GM18502 (cell line): ENCODE measurements at regions not wholly inside any gene's neighbourhood (a gene's known extent, or its start where the extent isn't known, plus 50 kb on each side); places are given as distances from the start of the nearest gene placed in this dataset.

Experiments used
- ATAC-seq: cut with Tn5 transposase; IDR thresholded peaks from one replicate; pipeline ENCODE4 v1.9.1; 2021; ENCODE audit warnings: mild to moderate bottlenecking; ENCODE audit not compliant: unreplicated experiment, poor library complexity

DNA sequence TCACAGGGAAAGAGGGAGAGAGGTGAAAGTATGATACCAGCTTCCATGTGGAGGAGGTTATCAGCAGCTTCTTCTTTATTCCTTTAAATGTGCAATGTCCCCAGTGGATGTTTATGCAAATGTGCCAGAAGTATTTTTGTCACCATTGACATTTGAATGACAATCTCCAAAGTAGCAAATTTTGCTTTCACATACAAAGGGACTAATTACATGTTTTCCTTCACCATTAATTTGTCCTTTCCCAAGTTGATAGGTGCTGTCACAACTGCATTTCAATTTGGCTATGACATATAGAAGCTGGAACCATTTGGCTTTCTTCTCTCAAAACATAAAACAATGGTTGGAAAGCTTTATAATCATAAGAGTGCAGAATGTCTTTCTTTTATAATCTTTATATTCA is 469.0 kb upstream of the NWD2 start:
- ATAC-seq = no peak

- ATAC-seq = no peak
Observed at GRCh38 chr4:36779601-36780000, 464.9 kb upstream of the NWD2 start.

DNA sequence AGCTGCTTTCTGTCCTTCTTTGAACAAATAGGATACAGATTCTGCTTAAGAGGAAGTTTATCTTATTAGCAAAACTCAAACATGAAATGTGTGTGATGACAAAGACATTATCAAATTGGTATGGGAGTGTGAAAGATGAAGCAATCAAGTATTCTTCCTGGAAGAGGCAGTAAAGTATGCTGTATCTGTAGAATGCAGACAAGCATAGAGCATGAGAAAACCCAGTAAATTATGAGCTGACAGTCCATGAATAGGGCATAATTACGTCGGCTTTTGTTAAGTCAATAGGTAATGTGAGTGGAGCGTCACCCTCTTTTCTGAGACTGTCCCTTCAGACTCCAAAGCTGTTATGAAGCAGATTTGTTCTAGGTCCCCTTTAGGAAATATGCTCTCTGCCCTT is 458.6 kb upstream of the NWD2 start:
- no peak for ATAC-seq

- ATAC-seq = no peak
Observed at GRCh38 chr4:36786519-36786918, 458.0 kb upstream of the NWD2 start.

- ATAC-seq = no peak
Observed at GRCh38 chr4:36794716-36795115, 449.8 kb upstream of the NWD2 start.

GRCh38 chr4:36812149-36812548 is 432.4 kb upstream of the NWD2 start:
- no peak for ATAC-seq

DNA sequence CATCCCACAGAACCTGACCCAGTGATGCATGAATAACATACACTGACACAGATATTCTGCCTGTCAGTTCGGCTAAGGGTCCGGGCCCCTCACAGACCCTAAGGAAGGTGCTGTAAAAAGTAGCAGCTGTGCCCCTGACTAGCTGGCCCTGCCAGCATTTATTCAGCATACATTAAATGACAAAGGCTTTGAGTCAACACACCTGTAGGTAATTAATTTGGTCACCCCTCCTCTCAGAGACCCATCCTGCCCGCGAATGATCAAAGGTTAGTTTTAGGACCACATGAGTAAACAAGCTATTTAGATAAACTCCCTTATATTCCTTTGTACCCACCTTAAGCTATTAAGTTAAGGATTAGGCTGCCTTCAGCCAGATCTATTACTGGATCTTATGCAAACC is 429.0 kb upstream of the NWD2 start:
- ATAC-seq = no peak

GRCh38 chr4:36823199-36823967 is 421.2 kb upstream of the NWD2 start:
- ATAC-seq = no peak

GRCh38 chr4:36824682-36825081 is 419.9 kb upstream of the NWD2 start:
- no peak for ATAC-seq

GRCh38 chr4:36835246-36835645 is 409.3 kb upstream of the NWD2 start:
- ATAC-seq = no peak

DNA sequence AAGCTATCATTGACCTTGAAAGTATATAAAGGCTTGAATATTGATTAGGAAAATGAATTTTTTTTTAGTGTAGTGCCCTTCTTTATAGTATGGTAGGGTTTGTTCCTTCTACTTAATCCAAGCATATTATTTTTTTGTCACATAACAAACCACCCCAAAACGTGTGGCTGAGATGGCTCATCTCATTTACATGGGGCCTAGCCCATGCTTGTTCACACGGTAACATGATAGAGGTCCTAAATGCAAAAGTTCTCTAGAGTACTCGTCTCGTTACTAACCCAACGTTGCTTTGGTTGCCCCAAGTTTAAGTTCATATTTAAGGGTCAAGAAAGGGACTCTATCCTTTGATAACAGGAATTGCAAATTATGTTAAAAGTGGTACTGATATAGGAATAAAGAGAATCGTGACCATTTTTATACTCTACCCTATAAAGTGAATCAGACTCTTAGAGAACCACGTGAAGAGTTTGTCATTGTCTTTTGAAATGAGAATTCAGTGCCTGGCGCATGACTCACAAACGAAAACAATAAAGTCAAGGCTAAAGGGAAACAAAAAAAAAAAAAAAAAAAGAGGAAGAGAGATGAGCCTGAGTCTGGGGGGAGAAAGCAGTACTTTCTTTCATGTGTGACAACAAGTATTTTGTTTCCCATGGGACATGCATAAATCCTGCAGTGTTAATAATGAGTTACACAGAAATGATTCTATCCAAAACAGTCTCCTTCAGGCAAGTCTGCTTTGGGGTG is 402.8 kb upstream of the NWD2 start:
- peak; percentile 79 for ATAC-seq

GRCh38 chr4:36844448-36844847 is 400.1 kb upstream of the NWD2 start:
- ATAC-seq = no peak

- no peak for ATAC-seq
Observed at GRCh38 chr4:36852856-36853255, 391.7 kb upstream of the NWD2 start.

DNA sequence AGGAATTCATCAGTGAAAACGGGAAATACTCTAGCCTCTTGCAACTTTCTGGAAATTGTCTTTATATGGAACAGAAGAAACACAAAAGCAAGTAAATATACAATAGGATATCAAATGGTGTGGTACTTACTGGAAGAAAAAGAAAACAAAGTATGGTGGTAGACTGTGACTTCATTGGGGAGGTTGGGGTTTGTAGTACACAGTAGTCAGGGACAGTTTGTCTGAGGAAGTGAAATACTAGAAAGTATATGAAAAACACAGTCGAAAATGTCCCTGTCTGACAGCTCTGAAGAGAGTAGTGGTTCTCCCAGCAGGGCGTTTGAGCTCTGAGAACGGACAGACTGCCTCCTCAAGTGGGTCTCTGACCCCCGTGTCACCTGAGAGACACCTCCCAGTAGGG is 390.0 kb upstream of the NWD2 start:
- peak; percentile 86 for ATAC-seq

- no peak for ATAC-seq
Observed at GRCh38 chr4:36863601-36864000, 380.9 kb upstream of the NWD2 start.

GRCh38 chr4:36870121-36870520 is 374.4 kb upstream of the NWD2 start:
- no peak for ATAC-seq

- ATAC-seq = no peak
Observed at GRCh38 chr4:36872679-36873078, 371.9 kb upstream of the NWD2 start.

DNA sequence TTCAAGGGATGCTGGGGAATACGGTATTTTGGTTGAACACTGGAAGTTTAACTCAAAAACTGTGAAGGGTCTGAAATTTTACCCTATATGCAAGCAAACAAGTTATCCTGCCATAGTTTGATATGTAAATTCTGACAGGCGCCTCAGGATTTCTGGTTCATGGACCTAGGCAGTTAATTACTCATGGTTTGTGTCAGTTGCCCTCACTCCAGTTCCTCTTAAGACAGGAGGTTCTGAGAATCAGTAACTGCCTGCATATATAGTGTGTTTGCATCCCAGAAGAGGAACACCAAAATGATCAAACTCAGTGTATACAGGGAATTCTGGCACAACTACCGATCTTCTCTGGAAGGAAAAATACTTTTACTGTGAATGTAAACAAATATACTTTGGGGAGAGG is 360.4 kb upstream of the NWD2 start:
- no peak for ATAC-seq

- no peak for ATAC-seq
Observed at GRCh38 chr4:36891971-36892370, 352.6 kb upstream of the NWD2 start.

DNA sequence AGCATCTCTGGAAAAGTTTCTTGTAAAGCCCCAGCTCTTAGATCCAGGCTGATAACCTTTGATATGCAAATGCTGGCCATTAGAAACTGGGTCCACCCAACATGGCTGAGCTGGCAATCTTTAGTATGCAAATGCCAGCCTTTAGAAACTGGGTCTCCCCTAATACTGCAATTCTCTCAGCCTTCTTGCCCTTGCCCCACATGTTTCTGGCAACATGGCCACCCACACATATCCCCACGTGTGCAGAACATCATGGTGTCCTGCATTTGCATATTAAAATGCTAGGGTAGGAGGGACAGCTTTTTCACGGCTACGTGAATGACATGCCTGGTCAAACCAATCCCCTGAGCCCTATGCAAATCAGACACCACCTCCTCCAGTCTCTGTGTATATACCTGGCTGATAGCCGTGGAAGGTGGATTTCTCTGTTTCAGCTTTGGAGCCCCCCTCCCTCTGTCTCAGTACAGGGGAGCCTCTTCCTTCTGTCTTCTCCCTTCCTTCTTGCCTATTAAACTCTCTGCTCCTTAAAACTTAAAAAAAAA is 344.0 kb upstream of the NWD2 start:
- no peak for ATAC-seq

DNA sequence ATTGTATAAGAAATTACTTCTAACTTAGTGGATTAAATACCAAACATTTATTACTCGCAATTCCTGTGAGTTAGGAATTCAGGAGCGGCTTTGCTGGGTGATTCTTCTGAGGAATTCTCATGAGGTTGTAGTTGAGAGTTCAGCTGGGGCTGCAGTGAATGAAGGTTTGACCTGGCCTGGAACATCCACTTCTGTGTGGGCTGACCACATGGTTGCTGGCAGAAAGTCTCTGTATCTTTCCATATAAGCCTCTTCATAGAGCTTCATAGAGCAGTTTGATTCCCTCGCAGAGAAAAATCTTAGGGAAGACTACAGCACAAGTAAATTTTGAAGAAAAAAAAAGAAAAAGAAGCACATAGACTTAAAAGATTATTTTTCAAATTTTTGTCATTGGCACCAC is 339.7 kb upstream of the NWD2 start:
- ATAC-seq = no peak

- no peak for ATAC-seq
Observed at GRCh38 chr4:36914106-36914505, 330.4 kb upstream of the NWD2 start.
